NOMO-1 treated with DMSO at 0.1 percent for 48 hours (cell line): ENCODE measurements at regions not wholly inside any gene's neighbourhood (a gene's known extent, or its start where the extent isn't known, plus 50 kb on each side); places are given as distances from the start of the nearest gene placed in this dataset.
A peak's percentile ranks its signal among the peaks of the same experiment; 100 is the strongest.
"Not testable (repeated sequence)": the region's sequence is repeated elsewhere in the genome, so short reads cannot be mapped to it uniquely, and the experiment has no call there.

Experiments used
- DNase-seq: peaks from one replicate; lab custom pipeline; 2025; ENCODE audit not compliant: unreplicated experiment; lab: John Stamatoyannopoulos, UW

DNA sequence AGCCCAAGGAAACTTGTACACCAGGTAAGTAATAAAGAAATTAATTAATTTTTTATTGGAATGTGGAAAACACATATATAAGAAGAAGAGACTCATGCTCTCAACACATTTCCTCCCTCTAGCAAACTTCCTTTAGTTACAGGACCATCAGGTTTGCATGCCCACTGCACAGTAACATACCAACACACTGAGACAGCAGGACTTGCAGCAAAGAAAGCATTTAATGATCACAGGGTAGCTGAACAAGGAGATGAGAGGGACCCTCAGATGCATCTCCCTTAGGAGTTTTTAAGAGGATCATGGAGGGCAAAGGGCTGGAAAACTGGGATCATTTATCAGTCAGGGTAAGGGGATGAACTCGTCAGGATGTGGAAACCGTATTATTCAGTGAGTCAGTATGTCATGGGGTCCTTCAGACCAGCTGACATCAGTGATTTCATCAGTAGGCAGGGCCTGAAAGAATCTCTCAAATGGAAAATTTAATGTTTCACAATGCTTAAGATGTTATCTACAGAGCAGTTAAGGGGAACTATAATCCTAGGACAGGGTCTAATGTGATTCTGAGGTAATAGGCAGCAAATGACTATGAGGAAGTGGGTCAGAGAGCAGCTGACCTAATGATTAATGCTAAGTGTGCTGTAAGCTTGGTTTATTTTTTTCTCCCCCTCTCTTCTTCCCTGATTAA is 193.8 kb upstream of the RND3 start:
- peak; percentile 52 for DNase-seq

DNA sequence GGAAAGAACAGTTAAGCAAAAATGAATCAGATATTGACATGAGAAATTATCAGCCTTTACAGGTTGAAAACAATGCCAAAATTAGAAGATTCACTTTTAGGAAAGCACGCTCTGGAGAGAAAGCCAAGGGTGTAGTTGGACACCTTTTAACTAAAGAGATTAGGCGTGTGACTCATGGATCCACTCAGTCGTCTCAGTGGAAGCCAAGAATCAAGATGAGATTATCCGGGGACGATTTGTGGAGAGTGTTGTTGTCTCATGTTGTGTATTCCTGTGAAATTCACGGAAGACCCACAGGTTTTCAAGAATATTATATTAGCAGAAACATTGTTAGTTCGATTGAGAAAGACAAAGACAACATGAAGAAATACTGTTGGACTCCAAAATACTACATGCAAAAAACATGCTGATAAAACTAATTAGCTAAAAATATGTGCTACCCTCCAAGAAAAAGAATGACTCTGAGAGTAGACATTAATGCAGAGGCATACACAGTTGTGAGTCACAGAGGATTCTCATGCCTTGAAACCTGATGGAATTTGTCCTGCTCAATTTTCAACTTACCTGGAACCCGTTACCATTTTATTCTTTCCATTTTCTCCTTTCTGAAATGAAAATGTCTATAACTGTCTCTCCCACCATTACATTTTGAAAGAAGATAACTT is 192.1 kb upstream of the RND3 start:
- no peak for DNase-seq

DNA sequence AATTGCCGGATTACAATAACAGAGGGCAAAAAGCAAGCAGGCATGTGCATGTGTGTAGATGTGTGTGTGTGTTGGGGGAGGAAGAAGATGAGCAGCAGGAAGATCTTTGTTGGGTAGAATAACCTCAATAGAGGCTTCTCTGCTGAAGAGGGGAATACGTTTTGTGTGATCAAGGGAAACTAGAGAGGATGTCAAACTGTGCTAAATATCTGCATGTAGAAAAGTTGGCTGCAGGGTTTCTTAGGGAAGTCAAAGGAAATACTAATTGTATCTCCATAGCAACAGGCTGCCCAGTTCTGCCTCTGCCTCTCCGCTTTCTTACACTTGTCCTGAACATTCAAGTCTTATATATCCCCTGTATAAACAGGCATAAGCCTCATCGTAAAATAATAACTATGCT is 190.1 kb upstream of the RND3 start:
- no peak for DNase-seq

DNA sequence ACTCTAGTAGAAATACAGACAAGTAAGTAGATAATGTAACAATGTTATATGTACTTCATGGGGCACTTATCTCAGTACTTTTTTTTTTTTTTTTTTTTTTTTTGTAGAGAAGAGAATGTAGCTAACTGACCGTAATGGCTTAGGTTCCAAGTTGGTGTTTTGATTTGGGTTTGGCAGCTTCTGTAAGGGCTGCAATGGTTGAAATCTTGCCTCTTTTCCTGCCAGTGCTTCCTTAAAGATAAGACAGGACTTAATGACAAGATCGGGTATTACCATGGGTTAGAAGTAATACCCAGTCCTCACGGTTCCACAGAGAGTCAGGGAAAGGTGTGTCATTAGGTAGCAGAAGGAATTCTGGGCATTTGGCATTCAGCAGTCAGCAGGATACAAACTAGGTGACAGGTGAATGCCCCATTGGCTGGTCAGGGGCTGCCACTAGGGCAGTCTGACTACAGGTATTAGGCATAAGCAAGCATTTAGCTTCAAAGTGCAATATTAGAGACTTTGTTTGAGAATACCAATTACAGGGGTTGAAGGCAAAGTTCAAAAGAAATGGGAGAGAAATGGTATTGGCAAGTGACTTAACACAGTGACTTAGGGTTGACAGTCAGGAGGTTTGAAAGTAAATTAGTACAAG is 189.4 kb upstream of the RND3 start:
- no peak for DNase-seq

DNA sequence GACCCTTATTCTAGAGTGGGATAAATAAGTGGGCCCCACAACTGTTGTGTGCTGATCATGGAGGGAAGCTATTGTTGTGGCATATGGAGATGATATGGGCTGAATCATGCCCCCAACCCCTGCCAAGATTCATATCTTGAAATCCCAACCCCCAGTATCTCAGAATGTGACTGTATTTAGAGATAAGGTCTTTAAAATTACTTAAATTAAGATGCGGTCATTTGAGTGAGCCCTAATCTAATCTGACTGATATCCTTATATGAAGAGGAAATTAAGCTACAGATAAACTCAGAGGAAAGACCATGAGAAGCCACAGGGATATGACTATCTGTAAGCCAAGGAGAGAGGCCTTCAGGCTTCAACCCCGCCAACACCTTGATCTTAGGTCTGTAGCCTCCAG is 188.3 kb upstream of the RND3 start:
- no peak for DNase-seq

GRCh38 chr2:150674283-150674682 is 186.8 kb upstream of the RND3 start:
- DNase-seq = no peak

GRCh38 chr2:150672311-150672710 is 184.8 kb upstream of the RND3 start:
- DNase-seq = no peak

GRCh38 chr2:150669492-150669891 is 182.0 kb upstream of the RND3 start:
- DNase-seq = no peak

DNA sequence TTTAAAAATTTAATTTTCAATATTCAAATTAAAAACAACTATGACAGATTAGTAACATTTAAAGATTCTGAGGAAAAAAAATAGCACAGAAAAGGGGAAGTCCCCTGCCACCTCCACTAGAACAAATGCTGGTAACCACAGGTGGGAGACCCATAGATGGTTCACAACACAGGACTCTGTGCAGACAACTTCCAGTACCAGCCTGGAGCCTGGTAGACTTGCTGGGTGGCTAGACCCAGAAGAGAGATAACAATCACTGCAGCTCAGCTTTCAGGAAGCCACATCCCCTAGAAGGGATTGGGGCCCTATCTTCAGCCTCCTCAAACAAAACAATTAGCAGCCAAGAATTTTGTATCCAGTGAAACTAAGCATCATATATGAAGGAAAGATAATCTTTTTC is 179.6 kb upstream of the RND3 start:
- not testable (repeated sequence) for DNase-seq

GRCh38 chr2:150663143-150663542 is 175.7 kb upstream of the RND3 start:
- no peak for DNase-seq

DNA sequence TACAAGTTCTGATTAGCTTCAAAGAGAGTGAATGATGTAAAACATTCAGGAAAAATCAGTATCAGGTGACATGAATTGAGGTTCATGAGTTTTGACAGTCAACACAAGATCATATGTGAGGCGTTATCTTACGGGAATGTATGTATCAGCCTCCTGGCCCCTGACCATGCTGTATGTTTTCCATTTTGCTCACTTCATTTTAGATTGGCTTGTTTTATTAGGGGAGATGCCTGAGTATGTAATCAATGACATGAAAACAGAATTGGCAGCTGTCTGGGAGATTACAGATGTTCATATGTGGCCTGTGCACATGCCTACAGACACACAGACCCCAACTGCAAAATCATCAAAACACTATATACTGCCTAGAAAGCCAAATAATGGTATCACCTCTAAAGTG is 168.5 kb upstream of the RND3 start:
- DNase-seq = no peak

DNA sequence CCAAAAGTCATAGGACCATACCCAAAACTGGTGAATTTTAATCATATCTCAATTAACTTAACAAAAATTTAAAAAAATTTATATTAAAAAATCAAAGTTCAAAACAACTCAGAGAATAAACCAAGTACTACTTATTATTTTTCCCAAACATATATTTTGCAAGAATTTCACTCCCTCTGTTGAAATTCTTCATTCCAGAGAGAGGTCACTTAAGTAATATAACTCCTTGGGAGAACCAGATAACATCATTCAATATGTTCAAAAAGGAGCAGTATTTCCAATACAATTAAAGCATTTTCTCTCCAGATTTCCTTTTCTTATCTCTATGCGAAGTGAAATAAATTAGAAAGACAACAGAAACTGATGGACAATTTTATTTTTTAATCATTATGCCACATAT is 165.9 kb upstream of the RND3 start:
- DNase-seq = no peak

DNA sequence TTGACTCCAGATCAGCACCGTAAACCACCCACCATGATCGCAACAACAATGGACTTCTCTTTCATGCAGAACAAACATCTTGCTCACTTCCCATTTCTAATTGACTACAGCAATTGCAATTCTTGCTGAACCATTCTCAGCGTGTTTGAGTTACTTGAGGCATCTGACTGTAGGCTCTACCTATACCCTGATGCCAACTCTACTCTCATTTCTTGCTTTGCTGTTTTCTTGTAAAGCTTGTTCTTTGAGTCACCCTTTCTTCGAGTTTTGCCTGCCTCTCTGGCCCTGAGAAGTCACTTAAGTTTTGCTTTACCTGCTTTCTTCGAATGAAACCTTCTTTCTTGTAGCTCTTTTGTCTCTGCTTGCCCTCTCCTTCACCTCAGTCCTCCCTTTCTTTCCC is 160.5 kb upstream of the RND3 start:
- DNase-seq = no peak

GRCh38 chr2:150646746-150647145 is 159.3 kb upstream of the RND3 start:
- no peak for DNase-seq

GRCh38 chr2:150644298-150645067 is 157.0 kb upstream of the RND3 start:
- no peak for DNase-seq

- DNase-seq = no peak
Measured at GRCh38 chr2:150643114-150643725, 155.8 kb upstream of the RND3 start.

DNA sequence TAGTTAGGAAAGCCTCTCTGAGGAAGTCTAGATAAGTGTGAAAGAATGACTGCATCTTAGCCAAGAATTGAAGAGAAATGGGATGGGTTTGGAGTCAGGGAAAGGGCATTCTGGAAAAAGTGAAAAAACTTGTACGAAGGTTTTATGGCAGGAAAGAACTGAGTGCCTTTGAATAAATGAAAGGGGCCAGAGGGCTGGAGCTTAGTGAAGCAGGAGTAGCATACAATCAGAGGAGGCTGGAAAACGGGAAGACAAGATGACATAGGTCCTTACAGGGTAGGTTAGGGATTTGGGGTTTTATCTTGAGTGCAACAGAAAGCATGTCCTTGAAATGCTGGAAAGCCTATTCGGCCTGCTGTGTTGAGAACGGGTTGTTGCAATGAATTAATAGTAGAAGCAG is 152.6 kb upstream of the RND3 start:
- no peak for DNase-seq

- DNase-seq = no peak
Measured at GRCh38 chr2:150639383-150639782, 151.9 kb upstream of the RND3 start.

DNA sequence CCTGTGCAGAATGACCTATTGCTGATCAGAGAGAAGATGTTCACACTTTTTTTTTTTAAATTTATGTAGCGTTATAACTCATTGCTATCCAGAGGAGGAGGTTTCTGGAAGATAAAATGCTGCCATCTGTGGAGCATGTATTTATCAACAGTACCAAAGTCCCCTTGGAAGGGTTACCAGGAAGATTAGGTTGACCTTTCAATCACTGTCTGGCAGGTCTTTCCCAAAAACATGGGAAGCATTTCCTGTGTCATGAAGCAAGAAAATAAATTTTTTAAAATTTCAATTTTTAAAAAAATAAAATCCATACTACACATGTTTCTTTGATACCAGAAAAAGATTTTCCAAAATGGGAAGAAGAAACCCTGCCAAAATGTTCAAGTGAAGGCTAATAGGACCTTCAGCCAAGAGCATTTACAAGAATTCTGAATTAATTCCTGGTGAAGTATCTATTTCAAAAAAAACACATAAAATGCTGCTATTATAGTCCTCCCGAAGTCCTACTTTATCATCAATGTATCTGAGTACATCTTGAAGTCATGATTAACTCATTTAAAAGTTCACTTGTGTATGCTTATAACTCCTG is 143.9 kb upstream of the RND3 start:
- DNase-seq = no peak

DNA sequence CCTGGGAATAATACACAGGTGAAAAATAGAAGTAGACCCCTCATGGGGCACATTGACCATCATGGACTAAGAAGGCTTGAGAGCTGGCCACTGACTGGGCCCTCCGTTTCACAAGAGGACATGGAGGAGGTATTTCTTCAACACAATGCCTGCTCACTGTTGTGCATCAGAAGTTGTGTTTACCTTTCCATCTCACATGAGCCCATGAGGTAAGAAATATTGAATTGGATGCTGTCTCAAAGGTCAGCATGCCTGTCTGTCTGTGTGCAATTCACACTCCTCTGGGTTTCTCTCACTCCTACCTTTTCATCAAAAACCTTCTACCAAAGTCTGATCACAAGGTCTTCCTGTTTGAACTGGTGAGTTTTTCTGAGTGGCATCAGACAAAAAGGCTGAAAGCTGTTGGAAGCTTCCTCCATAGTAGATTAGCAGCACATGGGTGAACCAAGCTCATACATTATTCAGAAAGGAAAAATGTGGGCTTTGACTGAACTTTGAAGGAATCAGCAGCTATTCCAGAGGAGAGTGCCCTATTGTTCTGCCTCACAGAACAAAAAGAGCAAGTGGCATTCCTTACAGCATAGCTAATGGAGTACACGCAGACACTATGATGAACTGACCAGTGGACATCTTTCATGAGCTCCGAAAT is 143.2 kb upstream of the RND3 start:
- DNase-seq = no peak
